Common myeloid progenitor, CD34-positive (primary cell): ENCODE measurements at regions not wholly inside any gene's neighbourhood (a gene's known extent, or its start where the extent isn't known, plus 50 kb on each side); places are given as distances from the start of the nearest gene placed in this dataset.
A peak's percentile ranks its signal among the peaks of the same experiment; 100 is the strongest.

Experiments used
- CTCF ChIA-PET: fragments of 350-600 bp; sonication (Branson Sonifier 250); formaldehyde crosslinking; loops from one replicate; lab custom pipeline; 2021; ENCODE audit warnings: antibody characterized with exemption; lab: Charles Lee
- POLR2A ChIA-PET: fragments of 350-600 bp; sonication (Branson Sonifier 250); formaldehyde crosslinking; loops from one replicate; lab custom pipeline; 2021; ENCODE audit warnings: antibody characterized with exemption; lab: Charles Lee
- DNase-seq, 3 donors: peaks; one replicate each; pipeline versions ENCODE4 v3.0.0 to v3.0.0-alpha.2; 2013
- H3K27ac ChIP-seq, 2 experiments: 1 replicate in 1 of 2; 2 replicates in 1 of 2; pipeline ENCODE4 v1.7.0; 2013; ENCODE audit warnings: inconsistent platforms in 2 of 2, low read length in 2 of 2, mild to moderate bottlenecking in 2 of 2, low read depth in 1 of 2, moderate library complexity in 1 of 2; ENCODE audit not compliant: severe bottlenecking in 2 of 2, insufficient read depth in 1 of 2, poor library complexity in 1 of 2
- H3K27me3 ChIP-seq, 5 experiments: replicated peaks in 2 of 5; 1 replicate in 3 of 5; 2 replicates in 2 of 5; pipeline versions ENCODE4 v1.6.1 to v1.7.0; 2013; ENCODE audit warnings: low read length in 4 of 5, mild to moderate bottlenecking in 2 of 5, moderate library complexity in 2 of 5, inconsistent platforms in 1 of 5; ENCODE audit not compliant: insufficient read depth in 5 of 5, control insufficient read depth in 4 of 5
- H3K36me3 ChIP-seq, 4 experiments: 1 replicate in 2 of 4; 2 replicates in 2 of 4; pipeline versions ENCODE4 v1.6.1 to v1.7.0; 2013; ENCODE audit warnings: low read length in 3 of 4, control low read depth in 1 of 4, mild to moderate bottlenecking in 1 of 4; ENCODE audit not compliant: control insufficient read depth in 4 of 4, insufficient read depth in 4 of 4
- H3K4me1 ChIP-seq, 4 experiments: 1 replicate in 3 of 4; 2 replicates in 1 of 4; pipeline versions ENCODE4 v1.6.1 to v1.7.1; 2013; ENCODE audit warnings: low read length in 3 of 4, mild to moderate bottlenecking in 3 of 4, control low read depth in 1 of 4, inconsistent platforms in 1 of 4, moderate library complexity in 1 of 4; ENCODE audit not compliant: control insufficient read depth in 4 of 4, insufficient read depth in 4 of 4; ENCODE audit errors: control extremely low read depth in 1 of 4
- H3K4me3 ChIP-seq, 7 experiments: 1 replicate in 4 of 7; 2 replicates in 3 of 7; pipeline versions ENCODE4 v1.5.1 to v1.7.0; 2013; ENCODE audit warnings: mild to moderate bottlenecking in 7 of 7, low read length in 6 of 7, moderate library complexity in 6 of 7, inconsistent platforms in 2 of 7, low read depth in 2 of 7, control low read depth in 1 of 7; ENCODE audit not compliant: insufficient read depth in 4 of 7, control insufficient read depth in 1 of 7; ENCODE audit errors: extremely low read depth in 1 of 7
- H3K9me3 ChIP-seq, 5 experiments: 1 replicate in 4 of 5; 2 replicates in 1 of 5; pipeline versions ENCODE4 v1.6.1 to v1.7.1; 2013; ENCODE audit warnings: low read length in 4 of 5, mild to moderate bottlenecking in 2 of 5, inconsistent platforms in 1 of 5, low read depth in 1 of 5, moderate library complexity in 1 of 5; ENCODE audit not compliant: control insufficient read depth in 4 of 5, insufficient read depth in 2 of 5; ENCODE audit errors: control extremely low read depth in 1 of 5
- WGBS: methylation state at CpG from one replicate; pipeline ENCODE4 v1.1.5; 2013; ENCODE audit not compliant: insufficient coverage; 5-methylcytosine and 5-hydroxymethylcytosine counted together

GRCh38 chr15:77768521-77769078 is 135.9 kb upstream of the LINGO1 start:
- no peaks in the 10 kb centered on the region for H3K36me3 ChIP-seq
- peaks cover 7 to 35% (median 9%) of the 10 kb centered on the region in 5 experiments for H3K27me3 ChIP-seq
- no peak overlapping the region for H3K4me3 ChIP-seq
- CTCF ChIA-PET, result no interaction called here
- no peaks in the 10 kb centered on the region for H3K9me3 ChIP-seq
- DNase-seq, result no peak
- POLR2A ChIA-PET, result no interaction called here
- H3K4me1 ChIP-seq, result no peaks in the 10 kb centered on the region
- H3K27ac ChIP-seq, result no peak overlapping the region
- 90% methylated on average over 2 of the region's 7 CpGs for WGBS

GRCh38 chr15:77768107-77768506 is 135.4 kb upstream of the LINGO1 start:
- 40% methylated on average over 2 of the region's 5 CpGs for WGBS
- Histone ChIP-seq H3K27me3 (peaks cover 7 to 39% (median 9%) of the 10 kb centered on the region in 5 experiments), H3K4me1 (no peaks in the 10 kb centered on the region), H3K9me3 (no peaks in the 10 kb centered on the region), H3K27ac (no peak overlapping the region), H3K36me3 (no peaks in the 10 kb centered on the region), H3K4me3 (no peak overlapping the region)
- ChIA-PET CTCF (no interaction called here), POLR2A (no interaction called here)
- no peak for DNase-seq

GRCh38 chr15:77764095-77764494 is 131.4 kb upstream of the LINGO1 start:
- no peaks in the 10 kb centered on the region for H3K36me3 ChIP-seq
- ChIA-PET CTCF (no interaction called here), POLR2A (no interaction called here)
- peaks cover 7 to 35% (median 8%) of the 10 kb centered on the region in 5 experiments for H3K27me3 ChIP-seq
- 94% methylated on average over 3 of the region's 4 CpGs for WGBS
- no peaks in the 10 kb centered on the region for H3K4me1 ChIP-seq
- H3K4me3 ChIP-seq, result no peak overlapping the region
- H3K27ac ChIP-seq, result no peak overlapping the region
- no peaks in the 10 kb centered on the region for H3K9me3 ChIP-seq
- DNase-seq, result no peak

- WGBS, result 83% methylated on average over 12 of the region's 15 CpGs
- no peak for DNase-seq
- ChIA-PET POLR2A (no interaction called here), CTCF (no interaction called here)
- no peak overlapping the region for H3K27ac ChIP-seq
- no peaks in the 10 kb centered on the region for H3K9me3 ChIP-seq
- no peaks in the 10 kb centered on the region for H3K4me1 ChIP-seq
- no peaks in the 10 kb centered on the region for H3K36me3 ChIP-seq
- no peak overlapping the region for H3K4me3 ChIP-seq
- peaks cover 7 to 31% (median 8%) of the 10 kb centered on the region in 5 experiments for H3K27me3 ChIP-seq
These were observed 130.1 kb upstream of the LINGO1 start for GRCh38 chr15:77762747-77763355.

GRCh38 chr15:77759896-77760592 is 127.3 kb upstream of the LINGO1 start:
- 80% methylated on average over 9 of the region's 14 CpGs for WGBS
- Histone ChIP-seq H3K4me3 (no peak overlapping the region), H3K4me1 (no peaks in the 10 kb centered on the region), H3K36me3 (no peaks in the 10 kb centered on the region), H3K27ac (no peak overlapping the region), H3K27me3 (peaks cover 0 to 13% (median 3%) of the 10 kb centered on the region in 5 experiments), H3K9me3 (no peaks in the 10 kb centered on the region)
- no peak for DNase-seq
- ChIA-PET POLR2A (no interaction called here), CTCF (no interaction called here)

- Histone ChIP-seq H3K27ac (no peak overlapping the region), H3K36me3 (no peaks in the 10 kb centered on the region), H3K27me3 (peaks cover 0 to 2% (median 0%) of the 10 kb centered on the region in 5 experiments), H3K9me3 (no peaks in the 10 kb centered on the region), H3K4me3 (no peak overlapping the region), H3K4me1 (no peaks in the 10 kb centered on the region)
- ChIA-PET CTCF (interaction anchor here (0.6 kb wide), 1 partner anchor 684 kb away, joined by 4 read pairs; no protein-coding TSS in a partner anchor), POLR2A (no interaction called here)
- DNase-seq, result no peak
These were observed 121.2 kb upstream of the LINGO1 start for GRCh38 chr15:77753939-77754338.

GRCh38 chr15:77753281-77753873 is 120.7 kb upstream of the LINGO1 start:
- ChIA-PET POLR2A (no interaction called here), CTCF (interaction anchor here (0.6 kb wide), 2 partner anchors 656 to 684 kb away, joined by 3 to 4 read pairs; no protein-coding TSS in a partner anchor)
- 39% methylated on average over 6 of the region's 9 CpGs for WGBS
- no peaks in the 10 kb centered on the region for H3K9me3 ChIP-seq
- H3K27ac ChIP-seq, result no peak overlapping the region
- H3K27me3 ChIP-seq, result peaks cover 0 to 2% (median 0%) of the 10 kb centered on the region in 5 experiments
- no peak overlapping the region for H3K4me3 ChIP-seq
- H3K4me1 ChIP-seq, result no peaks in the 10 kb centered on the region
- DNase-seq, result peak; percentile 12 to 50 (median 41)
- no peaks in the 10 kb centered on the region for H3K36me3 ChIP-seq
